ENCODE measurements at regions not wholly inside any gene's neighbourhood (a gene's known extent, or its start where the extent isn't known, plus 50 kb on each side); places are given as distances from the start of the nearest gene placed in this dataset.

- TF ChIP-seq CTCF (IDR thresholded peaks at IDR 0.05 in 2 of 3, conservative IDR thresholded peaks at IDR 0.05 in 1 of 3; ENCODE audit: insufficient read depth in 2 of 3, low read depth in 1 of 3, low read length in 3 of 3) (no peak), EP300 (IDR thresholded peaks at IDR 0.05; ENCODE audit: low read length) (no peak), CHD2 (IDR thresholded peaks at IDR 0.05; ENCODE audit: low read depth, low read length) (no peak), EZH2 (IDR thresholded peaks at IDR 0.05; ENCODE audit: borderline replicate concordance, low read depth, low read length) (no peak), SP2 (IDR thresholded peaks at IDR 0.05; ENCODE audit: extremely low read depth, low read depth, low read length, poor library complexity, severe bottlenecking) (no peak), HOMEZ (CRISPR knock-in tag; IDR thresholded peaks at IDR 0.05) (no peak), ZBTB33 (CRISPR knock-in tag; IDR thresholded peaks at IDR 0.05) (no peak), TAF1 (IDR thresholded peaks at IDR 0.05; ENCODE audit: control insufficient read depth, extremely low read depth, insufficient read depth, low read length, severe bottlenecking) (no peak), GATAD2A (IDR thresholded peaks at IDR 0.05) (no peak), JUN (IDR thresholded peaks at IDR 0.05; ENCODE audit: borderline replicate concordance, low read depth, low read length) (no peak), JUN (CRISPR knock-in tag; IDR thresholded peaks at IDR 0.05; ENCODE audit: borderline replicate concordance) (no peak), REST (IDR thresholded peaks at IDR 0.05; ENCODE audit: borderline replicate concordance) (no peak), REST (CRISPR knock-in tag; IDR thresholded peaks at IDR 0.05; ENCODE audit: low read depth) (no peak), ZNF274 (IDR thresholded peaks at IDR 0.05; ENCODE audit: borderline replicate concordance, low read depth, low read length) (no peak), MYC (IDR thresholded peaks at IDR 0.05; ENCODE audit: low read depth, low read length) (no peak), MYC (CRISPR knock-in tag; IDR thresholded peaks at IDR 0.05; ENCODE audit: borderline replicate concordance, low read depth) (no peak), JUNB (CRISPR knock-in tag; conservative IDR thresholded peaks at IDR 0.05) (no peak)
Observed at GRCh38 chr11:104792861-104793260, 105.4 kb downstream of the CASP12 start.

All from K562 (cell line).